Right lung (tissue), 2 donors: ENCODE measurements at regions not wholly inside any gene's neighbourhood (a gene's known extent, or its start where the extent isn't known, plus 50 kb on each side); places are given as distances from the start of the nearest gene placed in this dataset.
"Not testable (repeated sequence)": the region's sequence is repeated elsewhere in the genome, so short reads cannot be mapped to it uniquely, and the experiment has no call there.

ENCODE experiments used
- DNase-seq, 2 donors: peaks; one replicate each; pipeline ENCODE4 v3.0.0-alpha.2; 2013

GRCh38 chr5:72651109-72651508, 143.9 kb upstream of the ZNF366 start:
- DNase-seq, result no peak

- no peak for DNase-seq
Measured at GRCh38 chr5:72649449-72649848, 142.2 kb upstream of the ZNF366 start.

- no peak for DNase-seq
Measured at GRCh38 chr5:72648480-72648879, 141.3 kb upstream of the ZNF366 start.

GRCh38 chr5:72647806-72648205, 140.6 kb upstream of the ZNF366 start:
- no peak for DNase-seq

- DNase-seq, result no peak
Measured at GRCh38 chr5:72646246-72646866, 139.1 kb upstream of the ZNF366 start.

- DNase-seq, result no peak
Measured at GRCh38 chr5:72645064-72645846, 138.0 kb upstream of the ZNF366 start.

GRCh38 chr5:72644296-72644695, 137.1 kb upstream of the ZNF366 start:
- DNase-seq, result no peak

- no peak for DNase-seq
Measured at GRCh38 chr5:72641164-72641563, 134.0 kb upstream of the ZNF366 start.

- DNase-seq, result no peak
Measured at GRCh38 chr5:72637058-72637457, 129.8 kb upstream of the ZNF366 start.

- DNase-seq, result not testable (repeated sequence)
Measured at GRCh38 chr5:72636565-72636964, 129.4 kb upstream of the ZNF366 start.

GRCh38 chr5:72634444-72634843, 127.2 kb upstream of the ZNF366 start:
- no peak for DNase-seq

- no peak for DNase-seq
Measured at GRCh38 chr5:72633649-72634048, 126.4 kb upstream of the ZNF366 start.

GRCh38 chr5:72633041-72633445, 125.8 kb upstream of the ZNF366 start:
- no peak for DNase-seq

- DNase-seq, result no peak
Measured at GRCh38 chr5:72630721-72631120, 123.5 kb upstream of the ZNF366 start.

GRCh38 chr5:72630081-72630480, 122.9 kb upstream of the ZNF366 start:
- no peak for DNase-seq

GRCh38 chr5:72628771-72629371, 121.7 kb upstream of the ZNF366 start:
- DNase-seq, result no peak

- DNase-seq, result no peak
Measured at GRCh38 chr5:72625332-72625731, 118.1 kb upstream of the ZNF366 start.

- DNase-seq, result no peak
Measured at GRCh38 chr5:72624641-72625236, 117.5 kb upstream of the ZNF366 start.

GRCh38 chr5:72623936-72624335, 116.7 kb upstream of the ZNF366 start:
- no peak for DNase-seq

GRCh38 chr5:72623323-72623722, 116.1 kb upstream of the ZNF366 start:
- DNase-seq, result no peak

GRCh38 chr5:72622170-72622760, 115.1 kb upstream of the ZNF366 start:
- DNase-seq, result no peak

GRCh38 chr5:72621576-72621975, 114.4 kb upstream of the ZNF366 start:
- DNase-seq, result no peak
